Kidney (tissue), 13 donors: ENCODE measurements at regions not wholly inside any gene's neighbourhood (a gene's known extent, or its start where the extent isn't known, plus 50 kb on each side); places are given as distances from the start of the nearest gene placed in this dataset.

ENCODE experiments used
- DNase-seq, 5 donors: peaks; one replicate each; pipeline ENCODE4 v3.0.0-alpha.2; 2013 to 2020
- FAIRE-seq: peaks from 2 replicates; lab custom pipeline; 2012; peaks lifted over from hg19 to GRCh38; lab: Jason Lieb, UNC
- H3K27ac ChIP-seq, 2 donors: one replicate each; pipeline ENCODE4 v1.7.0; 2013; ENCODE audit warnings: low read depth in 2 of 2, low read length in 2 of 2, inconsistent platforms in 1 of 2
- H3K27me3 ChIP-seq: one replicate; pipeline ENCODE4 v1.7.1; 2013; ENCODE audit warnings: low read length, inconsistent platforms; ENCODE audit not compliant: control insufficient read depth, insufficient read depth
- H3K36me3 ChIP-seq, 3 donors: one replicate each; pipeline versions ENCODE4 v1.7.0 to v1.7.1; 2013; ENCODE audit warnings: low read length in 3 of 3, control low read depth in 1 of 3, inconsistent platforms in 1 of 3; ENCODE audit not compliant: insufficient read depth in 3 of 3, control insufficient read depth in 2 of 3
- H3K4me1 ChIP-seq, 3 donors: one replicate each; pipeline versions ENCODE4 v1.7.0 to v1.7.1; 2013; ENCODE audit warnings: low read length in 3 of 3, inconsistent platforms in 1 of 3, low read depth in 1 of 3; ENCODE audit not compliant: control insufficient read depth in 2 of 3, insufficient read depth in 2 of 3
- H3K4me3 ChIP-seq, 3 donors: one replicate each; pipeline versions ENCODE4 v1.7.0 to v1.8.1; 2013; ENCODE audit warnings: low read length in 3 of 3, control low read depth in 1 of 3, inconsistent platforms in 1 of 3
- H3K9ac ChIP-seq, 3 donors: one replicate each; pipeline versions ENCODE4 v1.7.0 to v1.7.1; 2013; ENCODE audit warnings: low read length in 3 of 3, control low read depth in 1 of 3, inconsistent platforms in 1 of 3
- H3K9me3 ChIP-seq, 3 donors: one replicate each; pipeline versions ENCODE4 v1.7.0 to v1.7.1; 2013; ENCODE audit warnings: low read length in 3 of 3, control low read depth in 1 of 3, inconsistent platforms in 1 of 3; ENCODE audit not compliant: control insufficient read depth in 2 of 3, insufficient read depth in 1 of 3
- CTCF ChIP-seq: IDR thresholded peaks from 3 replicates; pipeline ENCODE4 v1.5.1; 2012; ENCODE audit warnings: mild to moderate bottlenecking, moderate library complexity, borderline replicate concordance; ENCODE audit not compliant: insufficient read depth; ENCODE audit errors: extremely low read depth
- intact Hi-C: fragments of 100-400 bp; cut with DNase I; formaldehyde crosslinking; loops from one replicate; pipeline ENCODE4 v1.11.1; 2022
- donor health status: control.
- donor health status: control.
- donor health status: control.
- donor health status: control.
- donor health status: control.
- donor health status: DM: yes; HTN: yes; CAD: no.
- donor health status: Normal renal cell carcinoma (clear cell type).

- no peak for TF ChIP-seq CTCF
- intact Hi-C loops, result no loop called here
- no peaks in the 10 kb centered on the region for H3K27me3 ChIP-seq
- no peak overlapping the region for H3K27ac ChIP-seq
- no peaks in the 10 kb centered on the region for H3K4me1 ChIP-seq
- H3K4me3 ChIP-seq, result no peak overlapping the region
- FAIRE-seq (no peak), DNase-seq (no peak)
- H3K36me3 ChIP-seq, result no peaks in the 10 kb centered on the region
- peaks cover 0 to 2% (median 0%) of the 10 kb centered on the region in 3 donors for H3K9me3 ChIP-seq
- no peak overlapping the region for H3K9ac ChIP-seq
Observed at GRCh38 chr6:1020837-1021236, 291.1 kb upstream of the FOXQ1 start.

- no peak for DNase-seq
- Histone ChIP-seq H3K36me3 (no peaks in the 10 kb centered on the region), H3K9ac (no peak overlapping the region), H3K27me3 (no peaks in the 10 kb centered on the region), H3K4me1 (no peaks in the 10 kb centered on the region), H3K27ac (no peak overlapping the region), H3K9me3 (peaks cover 0 to 2% (median 0%) of the 10 kb centered on the region in 3 donors), H3K4me3 (no peak overlapping the region)
- FAIRE-seq, result no peak
- intact Hi-C loops, result no loop called here
- TF ChIP-seq CTCF, result no peak
Observed at GRCh38 chr6:1020133-1020532, 291.8 kb upstream of the FOXQ1 start.

DNA sequence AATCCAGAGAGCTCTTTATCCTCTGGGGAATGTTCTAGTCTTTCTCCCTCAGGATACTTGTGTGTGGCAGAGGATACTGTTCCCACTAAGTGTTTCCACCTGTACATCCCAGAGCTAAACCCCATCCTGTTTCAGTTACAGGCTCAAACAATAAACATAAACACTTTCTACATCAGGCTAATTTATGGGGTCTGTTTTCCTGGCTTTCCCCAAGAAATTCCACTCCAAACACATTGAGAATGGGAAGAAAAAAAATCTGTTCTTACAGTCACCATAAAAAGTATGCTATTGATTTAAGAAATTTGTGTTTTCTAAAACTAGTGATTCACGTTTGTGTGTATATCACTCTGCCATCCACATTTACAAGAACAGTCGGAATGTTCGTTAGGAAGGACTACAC lies 293.9 kb upstream of the FOXQ1 start:
- no peak overlapping the region for H3K9ac ChIP-seq

More for the DNA sequence above, 293.9 kb upstream of the FOXQ1 start:
- FAIRE-seq, result no peak
- peaks cover 0 to 2% (median 0%) of the 10 kb centered on the region in 3 donors for H3K9me3 ChIP-seq
- intact Hi-C loops, result no loop called here
- no peak overlapping the region for H3K27ac ChIP-seq
- no peak for DNase-seq
- no peak for TF ChIP-seq CTCF
- no peak overlapping the region for H3K4me3 ChIP-seq
- no peaks in the 10 kb centered on the region for H3K4me1 ChIP-seq
- no peaks in the 10 kb centered on the region for H3K36me3 ChIP-seq
- H3K27me3 ChIP-seq, result no peaks in the 10 kb centered on the region
